Prostate gland (tissue), 2 donors: ENCODE measurements at regions not wholly inside any gene's neighbourhood (a gene's known extent, or its start where the extent isn't known, plus 50 kb on each side); places are given as distances from the start of the nearest gene placed in this dataset.
A peak's percentile ranks its signal among the peaks of the same experiment; 100 is the strongest.

Experiments used
- DNase-seq: peaks from one replicate; pipeline ENCODE4 v3.0.0-alpha.2; 2019; ENCODE audit warnings: low spot score
- H3K27ac ChIP-seq, 2 donors: fragments of 200-600 bp; sonication (generic); 2 replicates each; pipeline ENCODE4 v1.5.1; 2017 to 2019
- H3K27me3 ChIP-seq: fragments of 200-600 bp; sonication (generic); replicated peaks from 2 replicates; pipeline ENCODE4 v1.5.1; 2019; ENCODE audit not compliant: insufficient read depth
- H3K36me3 ChIP-seq, 2 donors: fragments of 200-600 bp; sonication (generic); 1 replicate in 1 of 2; 2 replicates in 1 of 2; pipeline versions ENCODE4 v1.5.1 to v1.8.1; 2017 to 2019
- H3K4me1 ChIP-seq: fragments of 200-600 bp; sonication (generic); replicated peaks from 2 replicates; pipeline ENCODE4 v1.5.1; 2019
- H3K4me3 ChIP-seq, 2 donors: fragments of 200-600 bp; sonication (generic); 2 replicates each; pipeline ENCODE4 v1.5.1; 2017 to 2019
- H3K9me3 ChIP-seq: fragments of 200-600 bp; sonication (generic); 2 replicates; pipeline ENCODE4 v1.5.1; 2017
- CTCF ChIP-seq, 4 experiments: fragments of 200-600 bp in 2 of 4; fragments of 450-650 bp in 2 of 4; sonication (generic) in 2 of 4; IDR thresholded peaks; 1 replicate in 3 of 4; 2 replicates in 1 of 4; pipeline ENCODE4 v1.5.1; 2016 to 2019; ENCODE audit warnings: antibody characterized with exemption in 4 of 4, mild to moderate bottlenecking in 2 of 4, moderate library complexity in 2 of 4
- POLR2A ChIP-seq: fragments of 450-650 bp; IDR thresholded peaks from one replicate; pipeline ENCODE4 v1.6.1; 2016; ENCODE audit warnings: antibody characterized with exemption, mild to moderate bottlenecking
- POLR2AphosphoS5 ChIP-seq: sonication (generic); formaldehyde crosslinking; IDR thresholded peaks from one replicate; pipeline ENCODE4 v1.6.1; 2017; ENCODE audit warnings: antibody characterized with exemption
- WGBS: methylation state at CpG from one replicate; pipeline ENCODE4 v1.1.5; 2018; 5-methylcytosine and 5-hydroxymethylcytosine counted together
- intact Hi-C: fragments of 100-400 bp; cut with DNase I; formaldehyde crosslinking; loops from one replicate; pipeline ENCODE4 v1.14.2; 2022

- no peak overlapping the region for H3K4me3 ChIP-seq
- TF ChIP-seq CTCF (IDR thresholded peaks at IDR 0.05) (no peak), POLR2AphosphoS5 (no peak), POLR2A (no peak)
- WGBS: 62% methylated on average over 4 of the region's 4 CpGs
Observed at GRCh38 chr12:25645427-25645826, 92.3 kb upstream of the LMNTD1 start.

GRCh38 chr12:25651931-25652330, 98.8 kb upstream of the LMNTD1 start:
- H3K27me3 ChIP-seq: no peaks in the 10 kb centered on the region
- no peaks in the 10 kb centered on the region for H3K36me3 ChIP-seq
- H3K4me1 ChIP-seq: no peaks in the 10 kb centered on the region
- no peak overlapping the region for H3K27ac ChIP-seq
- no peak overlapping the region for H3K4me3 ChIP-seq
- DNase-seq: no peak
- WGBS: 90% methylated on average over 1 of the region's 1 CpG
- no peaks in the 10 kb centered on the region for H3K9me3 ChIP-seq
- TF ChIP-seq POLR2AphosphoS5: no peak
- TF ChIP-seq CTCF (IDR thresholded peaks at IDR 0.05): no peak
- TF ChIP-seq POLR2A: no peak
- intact Hi-C loops: no loop called here

More at GRCh38 chr12:25645427-25645826, 92.3 kb upstream of the LMNTD1 start:
- no peak for DNase-seq
- no peak overlapping the region for H3K27ac ChIP-seq
- H3K27me3 ChIP-seq: no peaks in the 10 kb centered on the region
- no peaks in the 10 kb centered on the region for H3K9me3 ChIP-seq
- no peaks in the 10 kb centered on the region for H3K36me3 ChIP-seq
- intact Hi-C loops: no loop called here
- no peaks in the 10 kb centered on the region for H3K4me1 ChIP-seq

- no peak overlapping the region for H3K27ac ChIP-seq
- H3K36me3 ChIP-seq: no peaks in the 10 kb centered on the region
- no peaks in the 10 kb centered on the region for H3K27me3 ChIP-seq
- no peak overlapping the region for H3K4me3 ChIP-seq
- no peaks in the 10 kb centered on the region for H3K9me3 ChIP-seq
- no peaks in the 10 kb centered on the region for H3K4me1 ChIP-seq
- DNase-seq: no peak
- WGBS: 74% methylated on average over 2 of the region's 2 CpGs
- intact Hi-C loops: no loop called here
- TF ChIP-seq CTCF (IDR thresholded peaks at IDR 0.05) (no peak), POLR2A (no peak), POLR2AphosphoS5 (no peak)
Observed at GRCh38 chr12:25652371-25652770, 99.3 kb upstream of the LMNTD1 start.

GRCh38 chr12:25653487-25654175, 100.5 kb upstream of the LMNTD1 start:
- intact Hi-C loops: no loop called here
- TF ChIP-seq POLR2AphosphoS5 (peak; percentile 39), POLR2A (no peak)

GRCh38 chr12:25655702-25656101, 102.6 kb upstream of the LMNTD1 start:
- WGBS: 62% methylated on average over 5 of the region's 5 CpGs
- Histone ChIP-seq H3K36me3 (no peaks in the 10 kb centered on the region), H3K27me3 (no peaks in the 10 kb centered on the region), H3K9me3 (no peaks in the 10 kb centered on the region), H3K4me3 (no peak overlapping the region), H3K4me1 (no peaks in the 10 kb centered on the region), H3K27ac (no peak overlapping the region)
- peak; percentile 50 for DNase-seq
- intact Hi-C loops: no loop called here
- TF ChIP-seq POLR2AphosphoS5: peak; percentile 38
- no peak for TF ChIP-seq CTCF (IDR thresholded peaks at IDR 0.05)

More at GRCh38 chr12:25653487-25654175, 100.5 kb upstream of the LMNTD1 start:
- Histone ChIP-seq H3K4me3 (no peak overlapping the region), H3K4me1 (no peaks in the 10 kb centered on the region), H3K36me3 (no peaks in the 10 kb centered on the region), H3K9me3 (no peaks in the 10 kb centered on the region), H3K27ac (peak overlapping the region in 1 of 2 donors; percentile 4), H3K27me3 (no peaks in the 10 kb centered on the region)
- DNase-seq: peak; percentile 37
- WGBS: 41% methylated on average over 8 of the region's 8 CpGs
